ENCODE measurements at regions not wholly inside any gene's neighbourhood (a gene's known extent, or its start where the extent isn't known, plus 50 kb on each side); places are given as distances from the start of the nearest gene placed in this dataset.

- Histone ChIP-seq H3K4me2 (no peak overlapping the region), H3K27ac (no peak overlapping the region), H3K4me1 (ENCODE audit: insufficient read depth) (no peaks in the 10 kb centered on the region), H3K36me3 (replicated peaks; ENCODE audit: insufficient read depth, low read depth) (no peaks in the 10 kb centered on the region), H3K27me3 (no peaks in the 10 kb centered on the region), H3K9me2 (replicated peaks; ENCODE audit: insufficient read depth) (no peaks in the 10 kb centered on the region), H3K9me3 (ENCODE audit: low read depth) (no peaks in the 10 kb centered on the region), H3K4me3 (no peak overlapping the region), H4K20me1 (ENCODE audit: insufficient read depth, poor library complexity, severe bottlenecking) (no peaks in the 10 kb centered on the region), H3K79me2 (no peaks in the 10 kb centered on the region), H2AFZ (no peak overlapping the region)
- TF ChIP-seq EZH2 (IDR thresholded peaks at IDR 0.05; ENCODE audit: borderline replicate concordance) (no peak), EZH2phosphoT487 (IDR thresholded peaks at IDR 0.05; ENCODE audit: low read depth, severe bottlenecking, unreplicated experiment) (no peak)
- TF ChIP-seq, protein P1, sequence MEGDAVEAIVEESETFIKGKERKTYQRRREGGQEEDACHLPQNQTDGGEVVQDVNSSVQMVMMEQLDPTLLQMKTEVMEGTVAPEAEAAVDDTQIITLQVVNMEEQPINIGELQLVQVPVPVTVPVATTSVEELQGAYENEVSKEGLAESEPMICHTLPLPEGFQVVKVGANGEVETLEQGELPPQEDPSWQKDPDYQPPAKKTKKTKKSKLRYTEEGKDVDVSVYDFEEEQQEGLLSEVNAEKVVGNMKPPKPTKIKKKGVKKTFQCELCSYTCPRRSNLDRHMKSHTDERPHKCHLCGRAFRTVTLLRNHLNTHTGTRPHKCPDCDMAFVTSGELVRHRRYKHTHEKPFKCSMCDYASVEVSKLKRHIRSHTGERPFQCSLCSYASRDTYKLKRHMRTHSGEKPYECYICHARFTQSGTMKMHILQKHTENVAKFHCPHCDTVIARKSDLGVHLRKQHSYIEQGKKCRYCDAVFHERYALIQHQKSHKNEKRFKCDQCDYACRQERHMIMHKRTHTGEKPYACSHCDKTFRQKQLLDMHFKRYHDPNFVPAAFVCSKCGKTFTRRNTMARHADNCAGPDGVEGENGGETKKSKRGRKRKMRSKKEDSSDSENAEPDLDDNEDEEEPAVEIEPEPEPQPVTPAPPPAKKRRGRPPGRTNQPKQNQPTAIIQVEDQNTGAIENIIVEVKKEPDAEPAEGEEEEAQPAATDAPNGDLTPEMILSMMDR (IDR thresholded peaks at IDR 0.05; ENCODE audit: poor library complexity) = no peak
- 93% methylated on average over 10 of the region's 10 CpGs for WGBS (ENCODE audit: low lambda C conversion rate, missing lambda C conversion rate)
- DNase-seq (ENCODE audit: low spot score) = no peak
Measured at GRCh38 chr10:85459906-85460305, 906.7 kb downstream of the GRID1 start.

GRCh38 chr10:85464336-85464735 is 902.3 kb downstream of the GRID1 start:
- no peaks in the 10 kb centered on the region for H3K27me3 ChIP-seq
- TF ChIP-seq, protein P1 (IDR thresholded peaks at IDR 0.05; ENCODE audit: poor library complexity) = no peak
- TF ChIP-seq EZH2 (IDR thresholded peaks at IDR 0.05; ENCODE audit: borderline replicate concordance) (no peak), EZH2phosphoT487 (IDR thresholded peaks at IDR 0.05; ENCODE audit: low read depth, severe bottlenecking, unreplicated experiment) (no peak)
- H3K27ac ChIP-seq = no peak overlapping the region
- no peaks in the 10 kb centered on the region for H4K20me1 ChIP-seq (ENCODE audit: insufficient read depth, poor library complexity, severe bottlenecking)
- no peaks in the 10 kb centered on the region for H3K9me2 ChIP-seq (replicated peaks; ENCODE audit: insufficient read depth)
- H3K36me3 ChIP-seq (replicated peaks; ENCODE audit: insufficient read depth, low read depth) = no peaks in the 10 kb centered on the region
- no peaks in the 10 kb centered on the region for H3K4me1 ChIP-seq (ENCODE audit: insufficient read depth)
- no peaks in the 10 kb centered on the region for H3K79me2 ChIP-seq
- DNase-seq (ENCODE audit: low spot score) = no peak
- H2AFZ ChIP-seq = no peak overlapping the region
- H3K9me3 ChIP-seq (ENCODE audit: low read depth) = no peaks in the 10 kb centered on the region
- H3K4me2 ChIP-seq = no peak overlapping the region
- no peak overlapping the region for H3K4me3 ChIP-seq
- WGBS (ENCODE audit: low lambda C conversion rate, missing lambda C conversion rate) = 85% methylated on average over 2 of the region's 2 CpGs

- H3K4me3 ChIP-seq = no peak overlapping the region
- no peak overlapping the region for H3K27ac ChIP-seq
- H3K9me2 ChIP-seq (replicated peaks; ENCODE audit: insufficient read depth) = no peaks in the 10 kb centered on the region
- TF ChIP-seq, protein P1 (IDR thresholded peaks at IDR 0.05; ENCODE audit: poor library complexity) = no peak
- TF ChIP-seq EZH2phosphoT487 (IDR thresholded peaks at IDR 0.05; ENCODE audit: low read depth, severe bottlenecking, unreplicated experiment) (no peak), EZH2 (IDR thresholded peaks at IDR 0.05; ENCODE audit: borderline replicate concordance) (no peak)
- no peaks in the 10 kb centered on the region for H3K36me3 ChIP-seq (replicated peaks; ENCODE audit: insufficient read depth, low read depth)
- H3K4me2 ChIP-seq = no peak overlapping the region
- no peak for DNase-seq (ENCODE audit: low spot score)
- no peaks in the 10 kb centered on the region for H3K27me3 ChIP-seq
- H3K4me1 ChIP-seq (ENCODE audit: insufficient read depth) = no peaks in the 10 kb centered on the region
- WGBS (ENCODE audit: low lambda C conversion rate, missing lambda C conversion rate) = 94% methylated on average over 1 of the region's 1 CpG
- no peak overlapping the region for H2AFZ ChIP-seq
- H3K9me3 ChIP-seq (ENCODE audit: low read depth) = no peaks in the 10 kb centered on the region
- H4K20me1 ChIP-seq (ENCODE audit: insufficient read depth, poor library complexity, severe bottlenecking) = no peaks in the 10 kb centered on the region
- H3K79me2 ChIP-seq = no peaks in the 10 kb centered on the region
Measured at GRCh38 chr10:85477979-85478378, 888.6 kb downstream of the GRID1 start.

DNA sequence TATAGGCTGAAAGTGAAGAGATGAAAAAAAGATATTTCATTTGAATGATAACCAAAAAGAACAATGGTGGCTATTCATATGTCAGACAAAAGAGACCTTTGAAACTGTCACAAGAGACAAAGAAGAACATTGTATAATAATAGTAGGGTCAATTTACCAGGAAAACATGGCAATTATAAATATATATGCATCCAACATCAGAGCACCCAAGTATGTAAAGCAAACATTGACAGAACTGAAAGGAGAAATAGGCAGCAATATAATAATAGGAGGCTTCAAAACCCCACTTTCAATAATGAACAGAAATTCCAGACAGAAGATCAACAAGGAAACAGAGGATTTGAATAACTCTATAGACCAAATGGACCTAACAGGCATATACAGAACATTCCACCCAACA is 876.2 kb downstream of the GRID1 start:
- no peaks in the 10 kb centered on the region for H3K9me2 ChIP-seq (replicated peaks; ENCODE audit: insufficient read depth)
- no peaks in the 10 kb centered on the region for H3K27me3 ChIP-seq
- H3K4me3 ChIP-seq = no peak overlapping the region
- DNase-seq (ENCODE audit: low spot score) = no peak
- no peaks in the 10 kb centered on the region for H3K79me2 ChIP-seq
- no peaks in the 10 kb centered on the region for H3K4me1 ChIP-seq (ENCODE audit: insufficient read depth)
- H4K20me1 ChIP-seq (ENCODE audit: insufficient read depth, poor library complexity, severe bottlenecking) = no peaks in the 10 kb centered on the region
- no peak overlapping the region for H2AFZ ChIP-seq
- H3K4me2 ChIP-seq = no peak overlapping the region
- no peak overlapping the region for H3K27ac ChIP-seq
- TF ChIP-seq, protein P1 (IDR thresholded peaks at IDR 0.05; ENCODE audit: poor library complexity) = no peak
- TF ChIP-seq EZH2 (IDR thresholded peaks at IDR 0.05; ENCODE audit: borderline replicate concordance) (no peak), EZH2phosphoT487 (IDR thresholded peaks at IDR 0.05; ENCODE audit: low read depth, severe bottlenecking, unreplicated experiment) (no peak)
- H3K9me3 ChIP-seq (ENCODE audit: low read depth) = no peaks in the 10 kb centered on the region
- no peaks in the 10 kb centered on the region for H3K36me3 ChIP-seq (replicated peaks; ENCODE audit: insufficient read depth, low read depth)
